Erythroblast (primary cell): ENCODE measurements at regions not wholly inside any gene's neighbourhood (a gene's known extent, or its start where the extent isn't known, plus 50 kb on each side); places are given as distances from the start of the nearest gene placed in this dataset.

ENCODE experiments used
- DNase-seq, 2 experiments: peaks; one replicate each; lab custom pipeline; 2025; lab: John Stamatoyannopoulos, UW
- GATA1 ChIP-seq: IDR thresholded peaks from 2 replicates; pipeline ENCODE4 v1.6.1; 2011; ENCODE audit warnings: low read depth, mild to moderate bottlenecking, control low read depth, low read length, moderate library complexity
- POLR2A ChIP-seq: IDR thresholded peaks from 2 replicates; pipeline ENCODE4 v1.6.1; 2011; ENCODE audit warnings: mild to moderate bottlenecking, low read length

GRCh38 chr7:156236936-156237599 lies 403.5 kb upstream of the RNF32 start:
- DNase-seq = no peak
- TF ChIP-seq POLR2A = no peak
- TF ChIP-seq GATA1 = no peak

DNA sequence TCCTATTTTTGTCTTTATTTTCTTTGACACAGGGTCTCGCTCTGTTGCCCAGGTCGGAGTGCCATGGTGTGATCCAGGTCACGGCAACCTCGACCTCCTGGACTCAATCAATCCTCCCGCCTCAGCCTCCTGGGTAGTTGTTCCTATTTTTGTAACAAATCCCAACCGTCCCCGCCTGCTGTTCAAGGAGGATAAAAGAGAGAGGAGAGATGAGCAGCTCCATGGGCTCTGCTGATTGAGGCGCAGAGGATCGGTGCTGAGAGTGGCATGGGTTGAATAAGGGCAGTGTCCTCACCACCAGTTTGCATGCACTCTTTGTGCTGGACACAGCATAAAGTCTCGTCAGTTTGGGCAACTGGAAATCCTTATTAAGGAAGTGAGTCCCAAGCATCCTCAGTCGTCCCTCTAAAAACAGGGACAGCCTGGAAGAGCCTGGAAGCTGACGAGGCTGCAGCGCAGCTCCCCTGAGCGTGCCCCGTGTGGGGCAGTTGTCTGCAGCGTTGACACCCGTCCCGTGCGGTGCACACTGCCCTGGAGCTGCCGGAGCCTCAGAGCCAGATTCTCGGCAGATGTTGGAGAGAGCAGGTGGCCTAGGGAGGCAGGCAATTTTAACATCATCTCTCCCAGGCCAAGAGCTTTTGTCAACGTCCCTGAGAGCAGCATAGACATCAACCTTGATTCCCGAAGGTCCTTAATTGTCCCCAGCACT lies 404.2 kb upstream of the RNF32 start:
- TF ChIP-seq POLR2A = no peak
- TF ChIP-seq GATA1 = no peak

DNA sequence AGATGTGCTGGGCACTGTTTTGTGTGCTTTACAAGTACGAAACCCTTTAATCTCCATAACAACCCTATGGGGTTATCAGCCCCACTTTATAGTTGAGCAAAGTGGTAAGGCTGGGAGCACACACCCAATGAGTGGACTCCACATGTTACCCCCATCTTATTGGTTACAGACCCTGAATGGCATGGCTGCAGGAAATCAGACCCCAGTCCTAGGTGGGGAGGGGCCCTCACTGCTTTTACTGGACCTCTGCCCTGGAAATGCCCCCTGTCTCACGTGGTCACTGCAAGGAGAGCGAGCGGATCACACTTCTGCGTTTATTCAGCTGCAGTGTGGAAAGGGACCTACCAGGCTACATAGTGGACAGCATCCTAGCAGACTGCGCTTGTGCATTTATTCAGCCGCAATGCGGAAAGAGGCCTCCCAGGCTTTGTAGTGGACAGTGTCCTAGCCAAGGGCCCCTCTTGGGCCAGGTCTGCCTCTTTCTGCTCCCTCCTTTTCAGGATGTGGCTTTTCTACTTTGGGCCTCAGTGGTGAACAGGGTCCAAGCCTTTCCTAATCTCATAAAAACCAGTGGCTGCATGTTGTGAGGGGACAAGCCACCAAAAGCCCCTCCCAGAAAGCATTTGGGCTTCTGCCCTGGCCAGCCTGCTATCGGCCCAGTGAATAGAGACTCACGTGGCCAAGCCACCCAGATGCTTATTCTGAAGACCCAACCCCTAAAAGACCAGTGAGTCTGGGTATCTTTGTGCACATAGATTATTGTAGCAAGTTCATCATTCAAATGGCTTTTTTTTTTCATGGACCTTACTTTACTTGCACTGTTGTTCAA lies 405.7 kb upstream of the RNF32 start:
- TF ChIP-seq POLR2A (no peak), GATA1 (no peak)
- no peak for DNase-seq

More for the DNA sequence above, 404.2 kb upstream of the RNF32 start:
- no peak for DNase-seq

GRCh38 chr7:156234192-156234591 lies 406.4 kb upstream of the RNF32 start:
- no peak for TF ChIP-seq GATA1
- no peak for TF ChIP-seq POLR2A
- no peak for DNase-seq

- TF ChIP-seq POLR2A (no peak), GATA1 (no peak)
- no peak for DNase-seq
Measured at GRCh38 chr7:156232931-156233705, 407.5 kb upstream of the RNF32 start.

DNA sequence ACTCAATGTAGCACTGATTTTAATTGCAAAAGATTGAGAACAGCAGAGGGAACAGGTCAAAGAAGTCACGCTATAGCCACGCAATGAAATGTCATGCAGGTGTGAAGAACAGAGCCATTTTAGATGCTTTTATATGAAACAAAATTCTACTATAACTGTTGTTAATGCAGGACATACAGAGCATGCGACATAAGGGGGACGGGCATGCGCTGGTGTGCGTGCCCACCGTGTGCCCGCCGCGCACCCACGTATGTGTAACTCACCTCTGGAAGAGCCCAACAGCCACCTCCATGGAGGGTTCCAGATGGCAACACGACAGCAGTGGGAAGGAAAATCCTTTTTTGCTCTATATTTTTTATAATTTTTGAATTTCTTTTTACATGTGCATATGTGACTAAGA lies 410.0 kb upstream of the RNF32 start:
- TF ChIP-seq POLR2A (no peak), GATA1 (no peak)

GRCh38 chr7:156224833-156225225 lies 412.6 kb upstream of the SHH start:
- no peak for DNase-seq
- no peak for TF ChIP-seq POLR2A
- TF ChIP-seq GATA1 = no peak

More for the DNA sequence above, 410.0 kb upstream of the RNF32 start:
- DNase-seq = no peak

DNA sequence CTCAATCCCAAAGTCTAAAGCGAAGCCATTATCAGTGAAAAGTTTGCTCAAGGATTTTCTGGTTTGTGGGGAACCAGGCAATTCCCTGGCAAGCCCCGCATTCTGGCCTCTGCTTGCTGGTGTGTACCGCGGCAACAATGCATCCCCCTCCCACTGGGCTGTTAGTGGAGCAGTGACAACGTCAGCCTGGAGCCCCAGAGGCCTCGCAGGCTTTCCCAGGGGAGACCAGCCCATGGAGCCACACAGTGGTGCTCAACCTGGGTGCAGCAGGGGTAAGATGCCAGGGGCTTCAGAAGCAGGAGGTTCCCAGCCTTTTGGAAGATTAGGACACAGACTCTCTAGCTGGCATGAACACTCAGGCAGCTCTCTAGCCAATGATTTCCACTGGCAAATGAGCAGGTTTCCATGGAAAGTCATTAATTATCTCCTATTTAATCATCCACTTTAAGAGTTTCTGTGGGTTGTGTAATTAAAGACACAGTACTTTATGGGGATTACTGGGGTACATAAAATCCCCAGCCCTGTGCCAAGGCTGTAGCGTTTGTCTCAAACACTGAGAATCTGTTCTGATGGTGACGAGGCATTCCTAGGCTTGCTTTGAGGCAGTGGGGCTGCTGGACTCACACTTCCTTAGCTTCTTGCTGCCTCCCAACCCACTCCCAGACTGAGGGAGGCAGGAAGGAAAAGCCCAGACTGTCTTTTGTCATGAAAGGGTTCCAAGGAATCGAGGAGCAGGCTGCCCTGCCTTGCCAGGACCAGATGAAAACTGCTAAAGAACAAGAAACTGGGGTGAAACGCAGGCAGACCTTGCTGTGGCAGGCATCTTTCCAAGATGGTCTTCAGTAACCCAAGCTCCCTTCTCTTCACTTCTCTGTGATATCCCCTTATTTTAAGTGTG lies 411.9 kb upstream of the SHH start:
- TF ChIP-seq GATA1 (no peak), POLR2A (no peak)
- DNase-seq = no peak

DNA sequence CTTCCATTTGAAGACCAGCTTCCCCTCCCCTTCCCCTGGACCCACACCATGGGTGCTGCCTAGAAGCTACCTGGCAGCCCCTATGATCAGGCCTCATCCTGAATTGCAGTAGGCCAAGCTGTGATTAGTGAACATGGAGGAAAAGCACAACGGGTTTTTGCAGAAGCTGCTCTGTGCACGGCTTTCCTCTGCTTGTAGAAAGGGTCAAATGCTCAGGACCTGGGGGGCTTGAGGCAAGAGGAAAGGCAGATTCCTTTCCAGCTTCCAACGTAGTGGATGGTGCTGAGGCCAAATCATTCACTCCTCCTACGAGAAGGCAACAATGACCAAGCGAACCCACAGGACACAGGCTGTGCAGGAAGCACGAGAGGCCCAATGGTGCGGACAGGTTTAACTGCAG lies 410.3 kb upstream of the SHH start:
- no peak for DNase-seq
- TF ChIP-seq POLR2A (no peak), GATA1 (no peak)

GRCh38 chr7:156222151-156222550 lies 409.9 kb upstream of the SHH start:
- DNase-seq = no peak
- TF ChIP-seq GATA1 (no peak), POLR2A (no peak)

GRCh38 chr7:156220701-156221100 lies 408.4 kb upstream of the SHH start:
- DNase-seq = no peak
- TF ChIP-seq GATA1 = no peak
- TF ChIP-seq POLR2A = no peak

- DNase-seq = no peak
- no peak for TF ChIP-seq GATA1
- no peak for TF ChIP-seq POLR2A
Measured at GRCh38 chr7:156220078-156220605, 407.9 kb upstream of the SHH start.
